GM19455 (cell line): ENCODE measurements at regions not wholly inside any gene's neighbourhood (a gene's known extent, or its start where the extent isn't known, plus 50 kb on each side); places are given as distances from the start of the nearest gene placed in this dataset.
"Not testable (repeated sequence)": the region's sequence is repeated elsewhere in the genome, so short reads cannot be mapped to it uniquely, and the experiment has no call there.

Source experiments
- ATAC-seq: cut with Tn5 transposase; IDR thresholded peaks from one replicate; pipeline ENCODE4 v1.9.1; 2021; ENCODE audit not compliant: unreplicated experiment

- ATAC-seq = not testable (repeated sequence)
These were observed 66.4 kb upstream of the METTL9 start for GRCh38 chr16:21532996-21533395.

GRCh38 chr16:21533474-21533873 is 65.9 kb upstream of the METTL9 start:
- ATAC-seq = not testable (repeated sequence)

- not testable (repeated sequence) for ATAC-seq
These were observed 64.8 kb upstream of the METTL9 start for GRCh38 chr16:21534561-21534960.

- ATAC-seq = not testable (repeated sequence)
These were observed 64.2 kb upstream of the METTL9 start for GRCh38 chr16:21535201-21535600.

GRCh38 chr16:21536740-21537139 is 62.6 kb upstream of the METTL9 start:
- not testable (repeated sequence) for ATAC-seq

- not testable (repeated sequence) for ATAC-seq
These were observed 61.8 kb upstream of the METTL9 start for GRCh38 chr16:21537598-21537997.

GRCh38 chr16:21539107-21539618 is 60.2 kb upstream of the METTL9 start:
- ATAC-seq = not testable (repeated sequence)

GRCh38 chr16:21540770-21541433 is 58.5 kb upstream of the METTL9 start:
- not testable (repeated sequence) for ATAC-seq

GRCh38 chr16:21541611-21542051 is 57.7 kb upstream of the METTL9 start:
- not testable (repeated sequence) for ATAC-seq

GRCh38 chr16:21542075-21542474 is 57.3 kb upstream of the METTL9 start:
- ATAC-seq = not testable (repeated sequence)

GRCh38 chr16:21542491-21543124 is 56.8 kb upstream of the METTL9 start:
- not testable (repeated sequence) for ATAC-seq

- not testable (repeated sequence) for ATAC-seq
These were observed 56.1 kb upstream of the METTL9 start for GRCh38 chr16:21543151-21543836.

- ATAC-seq = not testable (repeated sequence)
These were observed 53.6 kb upstream of the METTL9 start for GRCh38 chr16:21545664-21546326.

GRCh38 chr16:21549396-21549795 is 50.0 kb upstream of the METTL9 start:
- not testable (repeated sequence) for ATAC-seq
